SK-N-SH treated with all-trans-retinoic acid at 6 μM for 48 hours (cell line): ENCODE measurements at regions not wholly inside any gene's neighbourhood (a gene's known extent, or its start where the extent isn't known, plus 50 kb on each side); places are given as distances from the start of the nearest gene placed in this dataset.

Experiments
- ARNTL ChIP-seq: fragments of 450-650 bp; formaldehyde crosslinking; IDR thresholded peaks from 2 replicates; pipeline ENCODE4 v1.5.0; 2020; ENCODE audit warnings: low read depth, mild to moderate bottlenecking, moderate library complexity, borderline replicate concordance
- CREB5 ChIP-seq: fragments of 250-450 bp; sonication (Bioruptor Pico); IDR thresholded peaks from 2 replicates; pipeline ENCODE4 v1.5.1; 2020; ENCODE audit warnings: low read depth, mild to moderate bottlenecking, moderate library complexity
- CSDC2 ChIP-seq: fragments of 250-450 bp; sonication (Bioruptor Pico); IDR thresholded peaks from 2 replicates; pipeline ENCODE4 v1.5.0; 2020; ENCODE audit warnings: mild to moderate bottlenecking, moderate library complexity
- OSR1 ChIP-seq: fragments of 250-450 bp; sonication (Bioruptor Pico); IDR thresholded peaks from 2 replicates; pipeline ENCODE4 v1.8.0; 2022; ENCODE audit warnings: moderate library complexity, mild to moderate bottlenecking, inconsistent platforms
- PATZ1 ChIP-seq: fragments of 250-450 bp; sonication (Bioruptor Pico); IDR thresholded peaks from 2 replicates; pipeline ENCODE4 v1.8.0; 2020; ENCODE audit warnings: mild to moderate bottlenecking, moderate library complexity, borderline replicate concordance
- TSHZ2 ChIP-seq: fragments of 250-450 bp; sonication (Bioruptor Pico); IDR thresholded peaks from 2 replicates; pipeline ENCODE4 v1.5.0; 2020; ENCODE audit warnings: mild to moderate bottlenecking, moderate library complexity

GRCh38 chr13:47374741-47375140 is 477.9 kb upstream of the HTR2A start:
- TF ChIP-seq ARNTL (CRISPR knock-in tag) (no peak), PATZ1 (CRISPR knock-in tag) (no peak), CSDC2 (CRISPR knock-in tag) (no peak), CREB5 (CRISPR knock-in tag) (no peak), TSHZ2 (CRISPR knock-in tag) (no peak), OSR1 (no peak)
